Breast epithelium (tissue), 4 donors: ENCODE measurements at regions not wholly inside any gene's neighbourhood (a gene's known extent, or its start where the extent isn't known, plus 50 kb on each side); places are given as distances from the start of the nearest gene placed in this dataset.

Source experiments
- DNase-seq, 2 donors: peaks; one replicate each; pipeline ENCODE4 v3.0.0-alpha.2; 2019; ENCODE audit warnings: low spot score in 2 of 2
- H3K27ac ChIP-seq, 2 donors: fragments of 200-600 bp; sonication (generic) in 1 of 2; one replicate each; pipeline ENCODE4 v1.5.1; 2016 to 2019; ENCODE audit warnings: mild to moderate bottlenecking in 1 of 2
- H3K27me3 ChIP-seq, 2 donors: fragments of 200-600 bp; sonication (generic) in 1 of 2; one replicate each; pipeline versions ENCODE4 v1.5.1 to v1.6.0; 2017 to 2019; ENCODE audit warnings: control low read depth in 1 of 2, mild to moderate bottlenecking in 1 of 2
- H3K36me3 ChIP-seq: fragments of 200-600 bp; one replicate; pipeline ENCODE4 v1.5.1; 2019
- H3K4me1 ChIP-seq, 2 donors: fragments of 200-600 bp; sonication (generic); one replicate each; pipeline ENCODE4 v1.5.1; 2016 to 2019; ENCODE audit warnings: control low read depth in 1 of 2
- H3K4me3 ChIP-seq, 3 donors: fragments of 200-600 bp; sonication (generic); 1 replicate in 2 of 3; 2 replicates in 1 of 3; pipeline ENCODE4 v1.5.1; 2016 to 2019; ENCODE audit warnings: mild to moderate bottlenecking in 3 of 3, moderate library complexity in 2 of 3
- H3K9me3 ChIP-seq, 2 donors: fragments of 200-600 bp; sonication (generic) in 1 of 2; one replicate each; pipeline ENCODE4 v1.5.1; 2016 to 2019; ENCODE audit warnings: control low read depth in 1 of 2
- CTCF ChIP-seq, 3 donors: fragments of 450-650 bp; IDR thresholded peaks; one replicate each; pipeline ENCODE4 v1.5.1; 2016 to 2017; ENCODE audit warnings: antibody characterized with exemption in 3 of 3, mild to moderate bottlenecking in 3 of 3, moderate library complexity in 3 of 3
- POLR2A ChIP-seq: fragments of 450-650 bp; IDR thresholded peaks from one replicate; pipeline ENCODE4 v1.6.1; 2016; ENCODE audit warnings: antibody characterized with exemption, mild to moderate bottlenecking, moderate library complexity
- POLR2AphosphoS5 ChIP-seq, 3 donors: sonication (generic); formaldehyde crosslinking; IDR thresholded peaks; one replicate each; pipeline ENCODE4 v1.6.1; 2017; ENCODE audit warnings: antibody characterized with exemption in 3 of 3
- intact Hi-C: fragments of 100-400 bp; cut with DNase I; formaldehyde crosslinking; loops from one replicate; pipeline ENCODE4 v1.15.1; 2023; ENCODE audit warnings: low total_unique reads

DNA sequence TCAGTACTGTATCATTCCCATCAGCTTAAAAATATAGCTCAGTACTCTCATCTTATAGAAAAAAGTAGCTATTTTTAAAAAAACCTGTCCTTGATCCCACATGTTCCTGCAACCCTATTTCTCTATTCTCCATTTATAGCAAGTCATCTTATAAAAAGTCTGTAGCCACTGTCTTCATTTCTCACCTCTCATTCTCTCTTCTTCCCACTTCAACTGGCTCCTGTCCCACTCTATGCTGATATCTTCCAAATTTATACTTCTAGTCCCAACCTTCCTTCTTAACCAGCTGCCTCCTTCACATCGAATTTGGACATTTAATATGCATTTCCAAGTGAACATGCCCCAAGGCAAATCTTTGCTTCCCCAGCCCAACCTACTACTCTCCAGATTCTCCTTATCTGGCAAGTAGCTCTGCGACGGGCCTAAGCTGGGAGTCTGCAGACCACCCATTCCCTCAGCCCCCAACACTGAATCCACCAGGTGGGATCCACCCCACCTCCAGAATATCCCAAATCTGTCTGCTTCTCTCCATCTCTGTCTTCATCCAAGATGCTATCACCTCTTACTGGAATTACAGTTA, 52.0 kb upstream of the TANC2 start:
- Histone ChIP-seq H3K27me3 (no peaks in the 10 kb centered on the region), H3K4me1 (no peaks in the 10 kb centered on the region), H3K27ac (no peak overlapping the region), H3K9me3 (no peaks in the 10 kb centered on the region), H3K4me3 (no peak overlapping the region), H3K36me3 (no peaks in the 10 kb centered on the region)
- intact Hi-C loops, result no loop called here
- TF ChIP-seq CTCF (IDR thresholded peaks at IDR 0.05), result no peak
- TF ChIP-seq POLR2A, result no peak
- TF ChIP-seq POLR2AphosphoS5 (IDR thresholded peaks at IDR 0.05), result no peak
- no peak for DNase-seq

GRCh38 chr17:62912363-62912762, 53.7 kb upstream of the TANC2 start:
- H3K36me3 ChIP-seq, result no peaks in the 10 kb centered on the region
- H3K27me3 ChIP-seq, result no peaks in the 10 kb centered on the region
- no peaks in the 10 kb centered on the region for H3K9me3 ChIP-seq
- no peak overlapping the region for H3K4me3 ChIP-seq
- intact Hi-C loops, result no loop called here
- no peaks in the 10 kb centered on the region for H3K4me1 ChIP-seq
- DNase-seq, result no peak
- no peak overlapping the region for H3K27ac ChIP-seq
- TF ChIP-seq POLR2A (no peak), CTCF (IDR thresholded peaks at IDR 0.05) (no peak), POLR2AphosphoS5 (IDR thresholded peaks at IDR 0.05) (no peak)

- no peaks in the 10 kb centered on the region for H3K9me3 ChIP-seq
- no peak overlapping the region for H3K4me3 ChIP-seq
- intact Hi-C loops, result no loop called here
- no peak for TF ChIP-seq CTCF (IDR thresholded peaks at IDR 0.05)
- TF ChIP-seq POLR2A, result no peak
- no peak for TF ChIP-seq POLR2AphosphoS5 (IDR thresholded peaks at IDR 0.05)
- H3K4me1 ChIP-seq, result no peaks in the 10 kb centered on the region
- H3K36me3 ChIP-seq, result no peaks in the 10 kb centered on the region
- H3K27me3 ChIP-seq, result no peaks in the 10 kb centered on the region
- no peak overlapping the region for H3K27ac ChIP-seq
- no peak for DNase-seq
Observed at GRCh38 chr17:62911114-62911513, 54.9 kb upstream of the TANC2 start.

DNA sequence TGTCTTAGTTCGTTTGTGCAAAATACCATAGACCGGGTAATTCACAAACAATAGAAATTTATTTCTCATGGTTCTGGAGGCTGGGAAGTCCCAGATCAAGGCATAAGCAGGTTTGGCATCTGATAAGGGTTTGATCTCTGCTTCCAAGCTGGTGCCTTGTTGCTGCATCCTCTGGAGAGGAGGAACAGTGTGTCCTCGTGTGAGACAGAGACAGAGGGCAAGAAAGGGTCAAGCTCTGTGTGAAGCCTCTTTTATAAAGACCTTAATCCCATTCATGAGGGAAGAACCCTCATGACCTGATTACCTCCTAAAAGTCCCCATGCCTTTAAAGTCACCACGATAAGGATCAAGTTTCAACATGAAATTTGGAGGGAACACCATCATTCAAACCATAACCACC, 55.8 kb upstream of the TANC2 start:
- Histone ChIP-seq H3K9me3 (no peaks in the 10 kb centered on the region), H3K27me3 (no peaks in the 10 kb centered on the region), H3K4me1 (no peaks in the 10 kb centered on the region), H3K36me3 (no peaks in the 10 kb centered on the region), H3K4me3 (no peak overlapping the region), H3K27ac (no peak overlapping the region)
- no peak for DNase-seq
- TF ChIP-seq CTCF (IDR thresholded peaks at IDR 0.05) (no peak), POLR2A (no peak), POLR2AphosphoS5 (IDR thresholded peaks at IDR 0.05) (no peak)
- intact Hi-C loops, result no loop called here

DNA sequence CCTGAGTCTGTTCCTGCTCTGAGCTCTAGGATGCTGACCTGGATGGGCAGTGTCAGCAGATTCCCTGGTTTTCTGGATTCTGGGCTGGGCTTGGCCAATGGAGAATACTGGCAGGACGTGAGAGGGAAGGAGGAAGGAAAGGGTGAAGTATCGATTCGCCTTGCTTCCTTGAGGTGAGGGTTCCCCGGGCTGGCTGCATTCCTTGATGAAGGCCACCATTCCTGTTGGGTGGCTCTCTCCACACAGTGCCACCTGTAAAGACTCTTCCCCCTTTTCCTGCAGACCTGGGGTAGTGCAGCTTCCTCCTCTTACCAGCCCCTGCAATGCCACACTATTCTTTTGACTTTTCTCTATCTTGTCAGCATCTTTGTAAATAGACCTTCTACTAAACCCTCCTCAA, 58.1 kb upstream of the TANC2 start:
- TF ChIP-seq CTCF (IDR thresholded peaks at IDR 0.05), result no peak
- TF ChIP-seq POLR2AphosphoS5 (IDR thresholded peaks at IDR 0.05), result no peak
- TF ChIP-seq POLR2A, result no peak
- no peaks in the 10 kb centered on the region for H3K9me3 ChIP-seq
- no peak overlapping the region for H3K4me3 ChIP-seq
- intact Hi-C loops, result no loop called here
- H3K27ac ChIP-seq, result no peak overlapping the region
- no peaks in the 10 kb centered on the region for H3K27me3 ChIP-seq
- no peak for DNase-seq
- no peaks in the 10 kb centered on the region for H3K36me3 ChIP-seq
- H3K4me1 ChIP-seq, result no peaks in the 10 kb centered on the region
